ENCODE measurements at regions not wholly inside any gene's neighbourhood (a gene's known extent, or its start where the extent isn't known, plus 50 kb on each side); places are given as distances from the start of the nearest gene placed in this dataset.
"Not testable (repeated sequence)": the region's sequence is repeated elsewhere in the genome, so short reads cannot be mapped to it uniquely, and the experiment has no call there.

DNA sequence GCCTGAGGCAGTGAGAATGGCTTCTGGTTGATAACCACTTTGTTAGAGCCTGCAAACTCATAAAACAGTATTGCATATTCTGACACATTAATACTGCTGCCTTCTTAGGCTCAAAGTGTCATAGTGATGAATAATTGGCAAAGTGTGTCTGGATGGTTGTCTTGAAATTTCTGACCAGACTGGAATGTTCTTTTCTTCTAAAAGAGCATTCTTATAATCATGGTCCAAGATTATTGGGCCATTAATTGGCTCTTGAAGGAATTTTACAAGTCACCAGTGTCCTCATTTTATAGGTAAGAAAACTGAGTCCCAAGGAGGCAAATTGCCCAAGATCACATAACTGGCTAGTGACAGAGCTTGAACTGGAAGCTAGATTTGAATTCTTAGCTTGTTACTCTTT is 111.7 kb downstream of the PCSK1 start:
- DNase-seq (ENCODE audit: extremely low spot score, insufficient read length, low read depth) (no peak), FAIRE-seq (no peak)

DNA sequence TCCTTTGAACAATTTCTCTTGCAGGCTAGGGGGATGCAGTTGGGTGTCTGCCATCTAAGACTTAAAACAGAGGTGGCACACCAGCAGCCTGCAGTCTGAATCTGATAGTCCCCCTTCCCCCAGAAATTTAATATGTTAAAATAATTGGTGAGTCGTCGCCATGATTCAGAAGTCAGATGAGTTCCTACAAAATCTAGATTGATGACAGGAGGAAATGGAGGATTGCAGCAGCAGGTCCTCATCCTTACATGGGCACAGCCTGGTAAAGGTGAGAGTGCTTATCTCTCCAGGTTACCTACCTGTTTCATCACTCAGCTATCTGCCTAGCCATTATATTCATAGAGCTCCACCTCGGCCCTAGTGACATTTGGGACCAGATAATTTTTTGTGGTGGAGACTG is 112.3 kb downstream of the PCSK1 start:
- DNase-seq (ENCODE audit: extremely low spot score, insufficient read length, low read depth) = no peak
- no peak for FAIRE-seq

DNA sequence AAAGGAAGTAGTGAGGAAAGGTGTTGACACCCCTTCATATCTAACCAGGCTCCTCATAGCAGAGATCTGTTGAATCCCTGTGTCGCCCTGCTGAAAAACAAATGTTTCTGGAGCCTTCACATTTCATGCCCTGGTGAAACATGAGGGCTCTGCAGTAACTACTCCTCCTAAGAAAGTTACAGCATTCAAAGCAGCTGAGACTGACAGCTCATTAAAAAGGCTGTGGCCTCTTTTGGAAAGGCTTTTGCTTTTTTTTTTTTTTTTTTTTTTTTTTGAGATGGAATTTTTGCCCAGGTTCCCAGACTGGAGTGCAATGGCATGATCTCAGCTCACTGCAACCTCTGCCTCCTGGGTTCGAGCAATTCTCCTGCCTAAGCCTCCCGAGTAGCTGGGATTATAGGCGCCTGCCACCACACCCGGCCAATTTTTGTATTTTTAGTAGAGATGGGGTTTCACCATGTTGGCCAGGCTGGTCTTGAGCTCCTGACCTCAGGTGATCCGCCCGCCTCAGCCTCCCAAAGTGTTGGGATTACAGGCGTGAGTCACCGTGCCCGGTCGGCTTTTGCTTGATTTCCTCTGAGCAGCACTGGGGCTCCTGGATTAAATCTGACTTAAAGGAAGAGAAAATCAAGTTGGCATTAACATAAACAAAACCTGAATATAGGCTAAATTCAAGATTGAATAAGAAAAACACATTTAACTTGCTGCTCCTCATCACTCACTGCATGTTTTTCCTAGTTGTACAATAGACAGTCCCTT is 112.9 kb downstream of the PCSK1 start:
- not testable (repeated sequence) for DNase-seq (ENCODE audit: extremely low spot score, insufficient read length, low read depth); FAIRE-seq

DNA sequence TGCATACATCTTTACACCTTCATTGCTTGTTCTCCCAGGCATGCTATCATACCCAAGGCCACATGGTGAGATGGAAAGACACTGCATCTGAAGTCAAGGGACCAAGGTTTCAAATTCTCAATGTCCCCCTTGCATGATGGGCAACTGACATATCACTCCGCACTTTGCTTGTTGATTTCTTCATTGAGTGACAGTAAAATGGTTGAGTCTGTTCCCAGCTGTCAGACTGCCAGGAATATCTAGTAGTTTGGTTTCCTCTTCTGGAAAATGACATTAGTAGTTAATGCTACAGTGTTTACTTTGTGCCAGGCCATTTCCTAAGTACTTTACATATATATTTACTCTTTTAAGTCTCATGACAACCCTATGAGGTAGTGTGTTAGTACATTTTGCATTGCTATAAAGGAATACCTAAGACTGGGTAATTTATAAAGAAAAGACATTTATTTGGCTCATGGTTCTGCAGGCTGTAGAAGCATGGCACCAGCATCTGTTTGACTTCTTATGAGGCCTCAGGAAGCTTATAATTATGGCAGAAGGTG is 114.4 kb downstream of the PCSK1 start:
- FAIRE-seq (no peak), DNase-seq (ENCODE audit: extremely low spot score, insufficient read length, low read depth) (no peak)

DNA sequence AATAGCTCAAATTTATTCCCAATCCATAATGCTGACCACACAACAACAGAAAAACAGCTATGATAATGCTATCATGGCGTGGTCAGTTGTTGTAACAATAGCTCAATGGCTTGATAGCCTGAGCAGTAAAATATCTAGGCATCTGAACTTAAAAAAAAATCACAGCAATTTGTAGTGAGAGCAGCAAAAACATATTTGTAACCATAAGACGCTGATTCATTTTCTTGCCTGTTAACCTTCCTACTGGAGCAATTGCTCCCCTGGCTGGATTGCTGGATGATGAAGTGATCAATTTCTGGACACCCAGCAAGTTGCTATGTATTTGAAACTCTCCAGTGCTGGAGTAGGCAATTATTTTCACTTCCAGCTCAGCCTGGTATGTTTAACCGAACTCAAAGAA is 115.1 kb downstream of the PCSK1 start:
- DNase-seq (ENCODE audit: extremely low spot score, insufficient read length, low read depth) (no peak), FAIRE-seq (no peak)

DNA sequence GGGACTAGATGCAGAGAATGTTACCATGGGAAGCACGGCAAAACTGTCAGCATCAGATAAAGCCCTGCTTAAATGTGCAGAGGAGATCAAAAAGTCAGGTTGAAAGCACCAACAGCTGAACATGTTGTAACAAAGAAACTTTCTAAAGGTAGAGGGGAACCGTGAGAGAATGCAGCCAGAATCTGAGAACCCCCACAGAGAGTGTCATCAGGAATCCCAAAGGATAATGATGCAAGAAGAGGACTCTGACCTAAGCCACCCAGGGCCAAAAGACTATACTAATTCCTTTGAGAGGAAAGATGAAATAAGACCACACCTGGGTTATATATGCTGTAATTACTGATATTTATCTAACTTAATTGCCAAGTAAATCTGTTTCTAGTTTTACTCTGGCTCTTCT is 116.6 kb downstream of the PCSK1 start:
- DNase-seq (ENCODE audit: extremely low spot score, insufficient read length, low read depth) (no peak), FAIRE-seq (no peak)

DNA sequence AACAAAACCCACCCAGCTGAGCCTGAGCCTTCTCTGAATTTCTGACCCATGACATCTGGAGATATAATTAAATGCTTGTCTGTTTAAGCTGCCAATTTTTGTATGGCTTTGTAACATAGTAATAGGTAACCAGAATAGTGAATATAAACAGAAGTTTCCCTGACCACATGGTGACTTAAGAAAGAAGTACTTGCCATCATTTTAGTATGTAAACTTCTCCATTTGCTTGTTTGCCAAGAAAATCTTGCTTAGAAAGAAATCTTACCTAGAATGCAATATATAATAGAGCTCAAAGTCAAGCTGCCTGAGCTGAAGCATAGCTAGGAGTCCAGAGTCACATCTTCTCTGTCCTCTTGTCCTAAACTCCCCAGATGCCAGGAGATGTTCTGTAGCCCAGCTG is 117.0 kb downstream of the PCSK1 start:
- DNase-seq (ENCODE audit: extremely low spot score, insufficient read length, low read depth) (no peak), FAIRE-seq (no peak)

DNA sequence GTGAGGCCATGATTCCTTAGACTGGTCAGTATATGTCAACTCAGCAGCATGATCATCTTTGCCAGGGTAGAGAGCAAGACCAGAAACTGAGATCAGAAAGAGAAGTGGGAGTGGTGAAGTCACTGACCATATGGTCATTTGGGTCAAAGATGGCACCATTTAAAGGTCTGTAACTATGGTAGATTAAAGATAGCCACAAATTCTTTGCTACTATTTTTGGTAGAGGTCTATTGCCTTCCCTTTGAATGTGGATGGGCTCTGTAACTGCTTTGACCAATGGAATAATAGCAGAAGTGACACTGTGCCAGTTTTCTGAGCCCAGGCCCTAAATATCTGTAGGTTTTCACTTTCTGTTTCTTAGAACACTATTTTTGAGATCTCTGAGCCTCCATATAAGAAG is 117.6 kb downstream of the PCSK1 start:
- DNase-seq (ENCODE audit: extremely low spot score, insufficient read length, low read depth) = no peak
- peak; percentile 29 for FAIRE-seq

DNA sequence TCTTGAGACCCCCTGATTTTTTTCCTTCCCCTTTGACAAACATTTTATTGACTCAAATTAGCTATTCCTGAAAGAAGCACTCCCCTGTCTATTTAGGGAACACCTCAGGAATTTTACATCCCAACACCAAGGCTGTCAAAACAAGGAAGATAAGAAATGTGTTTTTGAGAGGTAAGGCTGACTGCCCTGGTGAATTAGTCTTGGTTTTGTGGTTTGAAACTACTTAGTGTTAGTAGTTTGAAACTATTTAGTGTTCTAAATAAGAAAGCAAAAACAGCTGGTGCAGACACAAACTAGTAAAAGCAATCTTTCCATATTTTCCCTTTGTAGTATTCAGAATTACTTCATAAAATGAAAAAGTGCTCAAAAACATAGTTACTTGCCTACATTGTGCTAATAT is 120.7 kb downstream of the PCSK1 start:
- FAIRE-seq (peak; percentile 42), DNase-seq (ENCODE audit: extremely low spot score, insufficient read length, low read depth) (no peak)

DNA sequence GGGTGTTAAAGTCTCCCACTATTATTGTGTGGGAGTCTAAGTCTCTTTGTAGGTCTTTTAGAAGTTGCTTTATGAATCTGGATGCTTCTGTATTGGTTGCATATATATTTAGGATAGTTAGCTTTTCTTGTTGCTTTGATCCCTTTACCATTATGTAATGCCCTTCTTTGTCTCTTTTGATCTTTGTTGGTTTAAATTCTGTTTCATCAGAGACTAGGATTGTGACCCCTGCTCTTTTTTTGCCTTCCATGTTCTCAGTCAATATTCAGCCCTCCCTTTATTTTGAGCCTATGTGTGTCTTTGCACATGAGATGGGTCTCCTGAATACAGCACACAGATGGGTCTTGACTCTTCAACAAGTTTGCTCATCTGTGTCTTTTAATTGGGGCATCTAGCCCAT is 126.0 kb downstream of the PCSK1 start:
- FAIRE-seq; DNase-seq (ENCODE audit: extremely low spot score, insufficient read length, low read depth): not testable (repeated sequence)

DNA sequence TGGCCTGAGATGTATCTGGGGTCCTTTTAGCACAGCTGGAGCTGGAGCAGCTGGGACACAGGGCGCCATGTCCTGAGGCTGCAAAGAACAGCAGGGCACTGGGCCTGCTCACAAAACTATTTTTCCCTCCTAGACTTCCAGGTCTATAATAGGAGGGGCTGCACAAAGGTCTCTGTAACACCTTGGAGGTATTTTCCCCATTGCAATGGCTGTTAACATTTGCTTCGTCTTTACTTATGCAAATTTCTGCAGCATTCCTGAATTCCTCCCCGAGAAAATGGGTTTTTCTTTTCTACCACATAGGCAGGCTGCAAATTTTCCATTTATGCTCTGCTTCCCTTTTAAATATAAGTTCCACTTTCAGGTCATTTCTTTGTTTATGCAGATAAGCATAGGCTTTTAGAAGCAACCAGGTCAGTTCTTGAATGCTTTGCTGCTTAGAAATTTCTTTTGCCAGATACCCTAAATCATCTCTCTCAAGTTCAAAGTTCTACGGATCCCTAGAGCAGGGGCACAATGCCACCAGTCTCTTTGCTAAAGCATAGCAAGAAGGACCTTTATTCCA is 130.8 kb downstream of the PCSK1 start:
- FAIRE-seq (no peak), DNase-seq (ENCODE audit: extremely low spot score, insufficient read length, low read depth) (no peak)

DNA sequence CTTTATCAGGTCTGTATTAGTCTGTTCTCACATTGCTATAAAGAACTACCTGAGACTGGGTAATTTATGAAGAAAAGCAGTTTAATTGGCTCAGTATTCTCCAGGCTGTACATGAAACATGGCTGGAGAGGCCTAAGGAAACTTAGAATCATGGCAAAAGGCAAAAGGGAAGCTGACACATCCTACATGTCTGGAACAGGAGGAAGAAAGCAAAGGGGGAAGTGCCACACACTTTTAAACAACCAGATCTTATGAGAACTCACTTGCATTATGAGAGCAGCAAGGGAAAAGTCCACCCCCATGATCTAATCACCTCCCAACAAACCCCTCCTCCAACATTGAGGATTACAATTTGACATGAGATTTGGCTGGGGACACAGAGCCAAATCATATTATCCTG is 132.1 kb downstream of the PCSK1 start:
- DNase-seq (ENCODE audit: extremely low spot score, insufficient read length, low read depth) = no peak
- FAIRE-seq = no peak

DNA sequence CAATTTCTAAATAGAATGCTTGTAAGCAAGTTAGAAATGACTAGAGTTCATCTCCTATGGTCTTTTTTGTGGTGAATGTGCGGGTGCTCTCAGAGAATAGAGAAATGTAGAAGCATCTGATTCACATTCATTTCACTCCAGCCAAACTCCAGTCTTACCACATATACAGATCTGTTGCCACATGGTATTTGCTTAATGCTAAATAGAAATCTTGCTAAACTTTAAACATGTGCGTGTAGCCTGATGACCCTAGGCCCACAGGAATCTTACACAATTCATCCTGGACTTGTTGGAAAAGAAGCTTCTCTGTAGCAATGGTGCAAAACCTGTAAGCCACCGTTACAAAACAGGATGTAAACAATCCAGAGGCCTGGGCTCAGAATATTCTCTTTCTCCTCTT is 135.2 kb downstream of the PCSK1 start:
- FAIRE-seq (no peak), DNase-seq (ENCODE audit: extremely low spot score, insufficient read length, low read depth) (no peak)

DNA sequence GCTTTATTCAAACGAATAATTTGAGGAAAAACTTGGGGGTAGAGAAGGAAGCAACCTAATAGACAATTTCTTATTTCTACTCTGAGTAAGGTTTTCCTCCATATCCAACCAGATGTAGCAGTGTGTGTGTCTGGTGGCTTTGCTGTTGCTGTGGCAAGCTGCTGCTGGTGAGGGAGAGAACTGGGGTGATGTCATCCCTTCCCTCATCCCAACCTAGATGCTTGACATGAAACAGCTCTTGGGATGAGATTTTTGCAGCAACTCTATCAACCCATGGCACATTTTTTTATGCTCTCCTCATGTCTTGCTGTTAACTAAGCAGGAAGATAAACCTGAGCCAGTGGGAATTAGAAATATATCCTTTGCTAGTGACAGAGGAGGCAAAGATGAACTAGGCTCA is 135.8 kb downstream of the PCSK1 start:
- DNase-seq (ENCODE audit: extremely low spot score, insufficient read length, low read depth) (no peak), FAIRE-seq (no peak)

DNA sequence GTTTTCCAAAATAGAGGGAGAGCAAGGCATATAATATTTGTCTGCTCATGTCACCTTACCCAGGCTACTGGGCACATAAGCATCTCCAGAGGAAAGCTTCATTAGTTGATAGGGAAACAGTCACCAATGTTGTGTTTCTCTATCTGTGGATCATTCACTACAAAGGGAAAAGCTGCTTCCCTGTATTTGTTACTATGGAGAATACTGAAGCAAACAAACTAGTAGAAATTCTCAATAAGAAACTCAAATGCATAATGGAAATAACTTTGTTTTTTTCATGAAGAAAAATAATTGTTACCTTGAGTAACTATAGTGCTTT is 138.2 kb downstream of the PCSK1 start:
- FAIRE-seq (no peak), DNase-seq (ENCODE audit: extremely low spot score, insufficient read length, low read depth) (no peak)

DNA sequence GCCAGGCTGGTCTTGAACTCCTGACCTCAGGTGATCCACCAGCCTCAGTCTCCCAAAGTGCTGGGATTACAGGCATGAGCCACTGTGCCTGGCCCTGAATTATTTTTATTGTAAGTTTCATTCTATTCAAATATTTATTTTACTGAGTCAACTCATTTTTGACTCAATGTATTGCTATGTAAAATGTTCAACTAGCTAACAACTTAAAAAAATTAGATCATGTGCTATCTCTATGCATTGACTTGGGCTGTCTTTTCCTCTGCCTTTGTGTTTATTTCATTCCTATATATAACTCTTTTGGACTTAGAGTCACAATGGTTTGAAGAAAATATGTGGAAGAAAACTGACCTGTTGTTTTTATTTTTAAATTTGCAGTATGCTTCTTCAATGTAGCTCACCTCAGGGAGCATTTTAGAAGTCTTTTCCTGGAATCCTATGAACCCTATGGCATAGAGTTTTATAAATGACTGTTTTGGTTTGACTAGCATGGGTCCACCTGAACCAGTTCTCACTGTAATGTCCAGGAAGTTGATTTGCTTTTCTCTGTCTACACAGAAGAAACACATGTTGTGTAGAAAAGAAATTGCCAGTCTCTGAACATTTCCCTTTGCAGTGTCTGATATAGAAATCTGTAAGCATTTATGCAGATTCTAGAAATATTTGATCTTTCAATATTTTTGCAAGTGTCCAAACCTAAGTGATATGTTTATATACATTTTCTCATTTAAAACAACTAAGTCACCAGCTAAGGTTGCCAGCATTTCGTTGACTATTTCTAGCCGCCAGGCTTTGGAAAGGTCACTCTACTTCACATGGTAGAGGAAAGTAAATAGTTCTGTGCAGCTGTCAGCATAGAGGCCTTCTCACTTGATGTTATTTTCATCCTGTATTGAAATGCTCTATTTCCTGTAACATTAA is 138.8 kb downstream of the PCSK1 start:
- DNase-seq (ENCODE audit: extremely low spot score, insufficient read length, low read depth) (no peak), FAIRE-seq (no peak)

DNA sequence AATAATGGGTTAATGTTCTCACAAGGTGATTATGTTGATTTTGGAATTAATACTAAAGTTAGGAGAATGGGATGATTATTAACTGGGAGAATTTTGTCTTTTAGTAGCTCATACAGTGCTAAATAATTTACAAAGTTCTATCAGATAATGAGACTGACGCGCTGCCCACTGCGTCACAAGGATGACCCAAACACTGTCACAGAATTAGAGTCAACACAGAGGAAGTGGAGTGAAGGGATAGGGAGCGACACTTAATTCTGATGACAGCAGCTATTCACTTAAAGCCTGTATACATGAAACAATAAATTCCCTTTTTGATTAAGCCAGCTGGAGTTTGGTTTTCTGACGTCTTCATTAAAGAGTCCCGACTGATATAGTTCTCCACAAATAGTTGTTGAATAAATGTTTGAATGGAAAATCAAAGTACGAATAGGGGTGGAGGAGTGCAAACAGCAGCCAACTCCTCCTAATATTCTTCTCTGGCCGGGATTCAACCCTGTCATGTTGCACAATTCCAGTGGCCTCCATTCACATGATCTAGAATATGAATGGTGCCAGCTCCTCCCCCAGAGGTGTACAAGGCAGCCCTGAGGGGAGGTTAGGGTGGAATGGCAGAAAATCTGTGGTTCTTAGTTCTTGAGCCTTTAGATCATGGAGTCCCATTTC is 140.3 kb downstream of the PCSK1 start:
- no peak for FAIRE-seq
- no peak for DNase-seq (ENCODE audit: extremely low spot score, insufficient read length, low read depth)

DNA sequence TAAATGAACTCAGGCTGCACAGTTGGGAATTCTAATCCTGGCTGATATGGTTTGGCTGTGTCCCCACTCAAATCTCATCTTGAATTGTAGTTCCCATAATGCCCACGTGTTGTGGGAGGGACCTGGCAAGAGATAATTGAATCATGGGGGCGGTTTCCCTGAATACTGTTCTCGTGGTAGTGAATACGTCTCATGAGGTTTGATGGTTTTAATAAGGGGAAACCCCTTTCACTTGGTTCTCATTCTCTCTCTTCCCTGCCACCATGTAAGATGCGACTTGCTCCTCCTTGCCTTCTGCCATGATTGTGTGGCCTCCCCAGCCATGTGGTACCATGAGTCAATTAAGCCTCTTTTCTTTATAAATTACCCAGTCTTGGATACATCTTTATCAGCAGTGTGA is 143.8 kb downstream of the PCSK1 start:
- peak; percentile 29 for FAIRE-seq
- not testable (repeated sequence) for DNase-seq (ENCODE audit: extremely low spot score, insufficient read length, low read depth)

DNA sequence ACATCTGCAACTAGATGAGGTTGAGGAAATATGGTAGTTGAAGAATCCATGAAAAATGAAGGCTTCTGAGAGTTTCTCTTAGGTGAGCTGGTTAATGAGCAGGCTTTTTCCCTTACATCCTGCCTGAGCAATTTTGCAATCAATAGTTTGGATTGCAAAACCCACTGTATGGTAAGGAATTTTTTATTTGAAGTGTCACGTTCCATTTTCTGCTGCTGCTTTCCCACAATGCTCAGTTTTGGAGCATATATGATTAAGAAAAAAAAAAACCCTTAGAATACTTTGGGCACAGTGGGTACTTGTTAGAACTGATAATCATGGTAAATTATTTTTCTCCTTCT is 144.2 kb downstream of the PCSK1 start:
- DNase-seq (ENCODE audit: extremely low spot score, insufficient read length, low read depth) (no peak), FAIRE-seq (no peak)

DNA sequence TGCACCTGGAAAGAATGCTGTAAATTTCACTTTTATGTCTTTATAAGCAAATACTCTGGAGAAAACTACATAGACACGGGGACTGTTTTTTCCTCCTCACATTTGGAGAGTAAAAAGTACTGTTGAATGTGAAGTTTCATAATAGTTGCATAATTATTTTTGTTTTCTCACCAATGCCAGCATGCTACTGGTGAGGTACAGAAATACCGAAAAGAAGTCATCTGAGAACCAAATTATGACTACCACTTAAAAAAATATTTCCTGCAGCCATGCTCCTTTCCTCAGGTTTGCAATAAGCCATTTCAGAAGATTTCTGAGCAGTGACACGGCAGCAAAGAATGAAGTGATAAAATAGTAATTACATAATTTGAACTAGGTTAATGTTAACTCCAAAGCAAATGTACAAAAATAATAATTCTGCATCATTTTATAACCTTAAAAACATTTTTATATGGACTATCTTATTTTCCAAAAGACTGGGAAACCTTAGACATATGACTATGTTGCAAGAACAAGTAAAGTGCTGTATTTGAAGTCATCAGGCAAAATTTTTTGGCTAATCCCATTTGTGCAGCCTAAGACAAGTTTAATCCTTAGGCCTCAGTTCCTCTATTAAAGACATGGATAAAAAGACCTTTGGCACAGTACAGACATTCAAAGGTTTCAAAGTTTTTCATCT is 144.7 kb downstream of the PCSK1 start:
- FAIRE-seq (no peak), DNase-seq (ENCODE audit: extremely low spot score, insufficient read length, low read depth) (no peak)

Measured in GM18507 (cell line).